SK-N-SH (cell line): ENCODE measurements at regions not wholly inside any gene's neighbourhood (a gene's known extent, or its start where the extent isn't known, plus 50 kb on each side); places are given as distances from the start of the nearest gene placed in this dataset.
A peak's percentile ranks its signal among the peaks of the same experiment; 100 is the strongest.

ENCODE experiments used
- ELF1 ChIP-seq: IDR thresholded peaks from 2 replicates; pipeline ENCODE4 v1.4.0; 2012
- FOSL2 ChIP-seq: IDR thresholded peaks from 2 replicates; pipeline ENCODE4 v1.4.0; 2012; ENCODE audit warnings: low read depth, mild to moderate bottlenecking, moderate library complexity, borderline replicate concordance
- FOXJ3 ChIP-seq: sonication (generic); formaldehyde crosslinking; IDR thresholded peaks from 2 replicates; pipeline ENCODE4 v1.5.1; 2020; ENCODE audit warnings: mild to moderate bottlenecking, missing genetic modification reagents
- FOXM1 ChIP-seq: IDR thresholded peaks from 2 replicates; pipeline ENCODE4 v1.4.0; 2012; ENCODE audit warnings: low read depth, mild to moderate bottlenecking
- GABPA ChIP-seq: IDR thresholded peaks from 2 replicates; pipeline ENCODE4 v1.4.0; 2012; ENCODE audit warnings: low read depth, mild to moderate bottlenecking
- NFIC ChIP-seq: IDR thresholded peaks from 2 replicates; pipeline ENCODE4 v1.4.0; 2012; ENCODE audit warnings: borderline replicate concordance
- RAD21 ChIP-seq: IDR thresholded peaks from 2 replicates; pipeline ENCODE4 v1.6.1; 2012; ENCODE audit warnings: mild to moderate bottlenecking, low read length
- SIN3A ChIP-seq: IDR thresholded peaks from 2 replicates; pipeline ENCODE4 v1.6.1; 2012; ENCODE audit warnings: low read depth, mild to moderate bottlenecking, low read length, moderate library complexity, borderline replicate concordance
- SMC3 ChIP-seq: IDR thresholded peaks from 2 replicates; pipeline ENCODE4 v1.6.1; 2012; ENCODE audit warnings: low read depth, low read length, improper control_type of control experiment
- TAF1 ChIP-seq: IDR thresholded peaks from 2 replicates; pipeline ENCODE4 v1.6.1; 2012; ENCODE audit warnings: low read depth, mild to moderate bottlenecking, low read length, moderate library complexity, borderline replicate concordance
- TF ChIP-seq, protein P1 (sequence below): IDR thresholded peaks from 2 replicates; pipeline ENCODE4 v1.6.1; 2012; ENCODE audit warnings: mild to moderate bottlenecking, low read depth, low read length, moderate library complexity
- TF ChIP-seq, protein P2 (sequence below): fragments of 150-350 bp; IDR thresholded peaks from 2 replicates; pipeline ENCODE4 v1.6.1; 2016; ENCODE audit warnings: mild to moderate bottlenecking, low read depth, low read length
- TF ChIP-seq, protein P3 (sequence below): IDR thresholded peaks from 2 replicates; pipeline ENCODE4 v1.4.0; 2012; ENCODE audit warnings: low read depth, borderline replicate concordance
- TF ChIP-seq, protein P4 (sequence below): IDR thresholded peaks from 2 replicates; pipeline ENCODE4 v1.4.0; 2012; ENCODE audit warnings: low read depth
- TF ChIP-seq, protein P5 (sequence below): fragments of 200-600 bp; sonication (generic); IDR thresholded peaks from 2 replicates; pipeline ENCODE4 v1.6.1; 2017; ENCODE audit warnings: antibody characterized with exemption, mild to moderate bottlenecking, moderate library complexity

DNA sequence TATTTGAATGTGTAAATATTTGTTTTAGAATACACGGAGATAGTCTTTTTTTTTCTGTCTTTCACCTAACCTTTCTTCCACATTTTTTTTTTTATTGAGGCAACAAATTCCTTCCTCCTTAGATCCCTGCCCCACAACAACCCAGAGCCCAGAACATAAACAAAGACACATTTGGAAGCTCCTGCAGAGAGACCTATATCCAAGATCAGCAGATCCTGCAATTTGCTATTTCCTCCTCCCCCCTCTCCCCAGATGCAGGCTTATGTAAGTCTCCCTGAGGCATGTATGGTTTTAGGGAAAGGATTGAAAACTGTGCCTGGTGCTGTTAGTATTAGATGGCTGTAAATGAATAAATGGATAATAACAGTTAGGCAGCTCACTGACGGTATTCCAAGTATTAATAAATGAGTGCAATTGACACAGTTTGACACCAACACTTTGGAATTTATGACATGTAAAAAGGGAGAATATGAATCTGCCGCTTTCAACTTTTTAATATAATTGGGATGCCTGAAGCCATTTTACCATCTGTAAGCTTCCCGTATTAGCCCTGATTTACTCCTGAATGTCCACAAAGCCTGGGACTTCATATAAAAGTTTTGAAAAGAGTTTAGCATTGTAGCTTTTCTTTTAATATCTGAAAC lies 608.3 kb upstream of the CITED2 start (continued):
- TF ChIP-seq, protein P1, sequence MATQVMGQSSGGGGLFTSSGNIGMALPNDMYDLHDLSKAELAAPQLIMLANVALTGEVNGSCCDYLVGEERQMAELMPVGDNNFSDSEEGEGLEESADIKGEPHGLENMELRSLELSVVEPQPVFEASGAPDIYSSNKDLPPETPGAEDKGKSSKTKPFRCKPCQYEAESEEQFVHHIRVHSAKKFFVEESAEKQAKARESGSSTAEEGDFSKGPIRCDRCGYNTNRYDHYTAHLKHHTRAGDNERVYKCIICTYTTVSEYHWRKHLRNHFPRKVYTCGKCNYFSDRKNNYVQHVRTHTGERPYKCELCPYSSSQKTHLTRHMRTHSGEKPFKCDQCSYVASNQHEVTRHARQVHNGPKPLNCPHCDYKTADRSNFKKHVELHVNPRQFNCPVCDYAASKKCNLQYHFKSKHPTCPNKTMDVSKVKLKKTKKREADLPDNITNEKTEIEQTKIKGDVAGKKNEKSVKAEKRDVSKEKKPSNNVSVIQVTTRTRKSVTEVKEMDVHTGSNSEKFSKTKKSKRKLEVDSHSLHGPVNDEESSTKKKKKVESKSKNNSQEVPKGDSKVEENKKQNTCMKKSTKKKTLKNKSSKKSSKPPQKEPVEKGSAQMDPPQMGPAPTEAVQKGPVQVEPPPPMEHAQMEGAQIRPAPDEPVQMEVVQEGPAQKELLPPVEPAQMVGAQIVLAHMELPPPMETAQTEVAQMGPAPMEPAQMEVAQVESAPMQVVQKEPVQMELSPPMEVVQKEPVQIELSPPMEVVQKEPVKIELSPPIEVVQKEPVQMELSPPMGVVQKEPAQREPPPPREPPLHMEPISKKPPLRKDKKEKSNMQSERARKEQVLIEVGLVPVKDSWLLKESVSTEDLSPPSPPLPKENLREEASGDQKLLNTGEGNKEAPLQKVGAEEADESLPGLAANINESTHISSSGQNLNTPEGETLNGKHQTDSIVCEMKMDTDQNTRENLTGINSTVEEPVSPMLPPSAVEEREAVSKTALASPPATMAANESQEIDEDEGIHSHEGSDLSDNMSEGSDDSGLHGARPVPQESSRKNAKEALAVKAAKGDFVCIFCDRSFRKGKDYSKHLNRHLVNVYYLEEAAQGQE: no peak
- TF ChIP-seq, protein P2, sequence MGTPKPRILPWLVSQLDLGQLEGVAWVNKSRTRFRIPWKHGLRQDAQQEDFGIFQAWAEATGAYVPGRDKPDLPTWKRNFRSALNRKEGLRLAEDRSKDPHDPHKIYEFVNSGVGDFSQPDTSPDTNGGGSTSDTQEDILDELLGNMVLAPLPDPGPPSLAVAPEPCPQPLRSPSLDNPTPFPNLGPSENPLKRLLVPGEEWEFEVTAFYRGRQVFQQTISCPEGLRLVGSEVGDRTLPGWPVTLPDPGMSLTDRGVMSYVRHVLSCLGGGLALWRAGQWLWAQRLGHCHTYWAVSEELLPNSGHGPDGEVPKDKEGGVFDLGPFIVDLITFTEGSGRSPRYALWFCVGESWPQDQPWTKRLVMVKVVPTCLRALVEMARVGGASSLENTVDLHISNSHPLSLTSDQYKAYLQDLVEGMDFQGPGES: no peak
- TF ChIP-seq NFIC: 0 out of 2 replicates have a peak, but pooled peaks have one; percentile 1
- TF ChIP-seq, protein P3, sequence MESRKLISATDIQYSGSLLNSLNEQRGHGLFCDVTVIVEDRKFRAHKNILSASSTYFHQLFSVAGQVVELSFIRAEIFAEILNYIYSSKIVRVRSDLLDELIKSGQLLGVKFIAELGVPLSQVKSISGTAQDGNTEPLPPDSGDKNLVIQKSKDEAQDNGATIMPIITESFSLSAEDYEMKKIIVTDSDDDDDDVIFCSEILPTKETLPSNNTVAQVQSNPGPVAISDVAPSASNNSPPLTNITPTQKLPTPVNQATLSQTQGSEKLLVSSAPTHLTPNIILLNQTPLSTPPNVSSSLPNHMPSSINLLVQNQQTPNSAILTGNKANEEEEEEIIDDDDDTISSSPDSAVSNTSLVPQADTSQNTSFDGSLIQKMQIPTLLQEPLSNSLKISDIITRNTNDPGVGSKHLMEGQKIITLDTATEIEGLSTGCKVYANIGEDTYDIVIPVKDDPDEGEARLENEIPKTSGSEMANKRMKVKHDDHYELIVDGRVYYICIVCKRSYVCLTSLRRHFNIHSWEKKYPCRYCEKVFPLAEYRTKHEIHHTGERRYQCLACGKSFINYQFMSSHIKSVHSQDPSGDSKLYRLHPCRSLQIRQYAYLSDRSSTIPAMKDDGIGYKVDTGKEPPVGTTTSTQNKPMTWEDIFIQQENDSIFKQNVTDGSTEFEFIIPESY: no peak
- TF ChIP-seq FOSL2: no peak
- peak; percentile 23 for TF ChIP-seq RAD21
- TF ChIP-seq SMC3: no peak
- TF ChIP-seq FOXM1: no peak
- TF ChIP-seq GABPA: no peak
- TF ChIP-seq, protein P4, sequence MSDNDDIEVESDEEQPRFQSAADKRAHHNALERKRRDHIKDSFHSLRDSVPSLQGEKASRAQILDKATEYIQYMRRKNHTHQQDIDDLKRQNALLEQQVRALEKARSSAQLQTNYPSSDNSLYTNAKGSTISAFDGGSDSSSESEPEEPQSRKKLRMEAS: no peak
- TF ChIP-seq ELF1: no peak
- TF ChIP-seq, protein P5, sequence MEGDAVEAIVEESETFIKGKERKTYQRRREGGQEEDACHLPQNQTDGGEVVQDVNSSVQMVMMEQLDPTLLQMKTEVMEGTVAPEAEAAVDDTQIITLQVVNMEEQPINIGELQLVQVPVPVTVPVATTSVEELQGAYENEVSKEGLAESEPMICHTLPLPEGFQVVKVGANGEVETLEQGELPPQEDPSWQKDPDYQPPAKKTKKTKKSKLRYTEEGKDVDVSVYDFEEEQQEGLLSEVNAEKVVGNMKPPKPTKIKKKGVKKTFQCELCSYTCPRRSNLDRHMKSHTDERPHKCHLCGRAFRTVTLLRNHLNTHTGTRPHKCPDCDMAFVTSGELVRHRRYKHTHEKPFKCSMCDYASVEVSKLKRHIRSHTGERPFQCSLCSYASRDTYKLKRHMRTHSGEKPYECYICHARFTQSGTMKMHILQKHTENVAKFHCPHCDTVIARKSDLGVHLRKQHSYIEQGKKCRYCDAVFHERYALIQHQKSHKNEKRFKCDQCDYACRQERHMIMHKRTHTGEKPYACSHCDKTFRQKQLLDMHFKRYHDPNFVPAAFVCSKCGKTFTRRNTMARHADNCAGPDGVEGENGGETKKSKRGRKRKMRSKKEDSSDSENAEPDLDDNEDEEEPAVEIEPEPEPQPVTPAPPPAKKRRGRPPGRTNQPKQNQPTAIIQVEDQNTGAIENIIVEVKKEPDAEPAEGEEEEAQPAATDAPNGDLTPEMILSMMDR: no peak
- no peak for TF ChIP-seq SIN3A
- TF ChIP-seq TAF1: no peak
- TF ChIP-seq FOXJ3: no peak
